H1 (cell line): ENCODE measurements at regions not wholly inside any gene's neighbourhood (a gene's known extent, or its start where the extent isn't known, plus 50 kb on each side); places are given as distances from the start of the nearest gene placed in this dataset.

Source experiments
- CTCF ChIA-PET: fragments of 300-600 bp; sonication (Branson Sonifier 250); formaldehyde crosslinking; loops from one replicate; lab custom pipeline; 2021; ENCODE audit not compliant: partially characterized antibody; lab: Charles Lee
- POLR2A ChIA-PET: fragments of 300-600 bp; sonication (Branson Sonifier 250); formaldehyde crosslinking; loops from one replicate; lab custom pipeline; 2021; ENCODE audit warnings: inconsistent platforms; ENCODE audit not compliant: partially characterized antibody; lab: Charles Lee
- DNase-seq, 2 experiments: peaks; one replicate each; pipeline versions ENCODE4 v3.0.0 to v3.0.0-alpha.2; 2010 to 2022; ENCODE audit warnings: low spot score in 2 of 2, low read depth in 1 of 2, mixed read lengths in 1 of 2
- FAIRE-seq: peaks from 2 replicates; lab custom pipeline; 2011; peaks lifted over from hg19 to GRCh38; lab: Jason Lieb, UNC
- H2AFZ ChIP-seq: 2 replicates; pipeline ENCODE4 v1.8.1; 2012; ENCODE audit warnings: low read length, inconsistent platforms
- H2AK5ac ChIP-seq: 2 replicates; pipeline ENCODE4 v1.6.1; 2013; ENCODE audit warnings: low read depth, low read length
- H2BK120ac ChIP-seq: replicated peaks from 2 replicates; pipeline ENCODE3; 2013; ENCODE audit warnings: low read depth, low read length, inconsistent platforms
- H2BK12ac ChIP-seq: 2 replicates; pipeline ENCODE4 v1.6.1; 2013; ENCODE audit warnings: low read depth, low read length
- H2BK15ac ChIP-seq: 2 replicates; pipeline ENCODE4 v1.6.1; 2013; ENCODE audit warnings: low read length
- H2BK20ac ChIP-seq: 2 replicates; pipeline ENCODE4 v1.6.1; 2013; ENCODE audit warnings: low read length
- H2BK5ac ChIP-seq: 2 replicates; pipeline ENCODE4 v1.6.1; 2013; ENCODE audit warnings: low read depth, low read length
- H3K14ac ChIP-seq: 2 replicates; pipeline ENCODE4 v1.6.1; 2013; ENCODE audit warnings: inconsistent platforms; ENCODE audit not compliant: insufficient read length
- H3K18ac ChIP-seq: 2 replicates; pipeline ENCODE4 v1.6.1; 2013; ENCODE audit warnings: low read length; ENCODE audit errors: extremely low read depth
- H3K23ac ChIP-seq: 2 replicates; pipeline ENCODE4 v1.6.1; 2013; ENCODE audit warnings: inconsistent platforms; ENCODE audit not compliant: insufficient read length
- H3K23me2 ChIP-seq: 2 replicates; pipeline ENCODE4 v1.6.1; 2013; ENCODE audit warnings: low read depth, low read length
- H3K27ac ChIP-seq: 2 replicates; pipeline ENCODE4 v1.6.1; 2011; ENCODE audit warnings: low read depth, low read length, inconsistent platforms
- H3K27me3 ChIP-seq, 4 experiments: replicated peaks in 1 of 4; 1 replicate in 1 of 4; 2 replicates in 3 of 4; pipeline versions ENCODE4 v1.6.1 to v1.8.1; 2011 to 2013; ENCODE audit warnings: low read length in 3 of 4, mild to moderate bottlenecking in 3 of 4, inconsistent platforms in 2 of 4, mixed read lengths in 2 of 4, moderate library complexity in 1 of 4; ENCODE audit not compliant: control insufficient read depth in 3 of 4, insufficient read depth in 3 of 4; ENCODE audit errors: extremely low read depth in 1 of 4
- H3K36me3 ChIP-seq, 4 experiments: 2 replicates each; pipeline versions ENCODE4 v1.6.1 to v1.8.1; 2011 to 2013; ENCODE audit warnings: mild to moderate bottlenecking in 4 of 4, low read length in 3 of 4, moderate library complexity in 2 of 4, control low read depth in 1 of 4, inconsistent platforms in 1 of 4; ENCODE audit not compliant: insufficient read depth in 4 of 4, control insufficient read depth in 2 of 4
- H3K4ac ChIP-seq: replicated peaks from 2 replicates; pipeline ENCODE3; 2013; ENCODE audit warnings: low read length, low read depth, mixed read lengths, inconsistent platforms; ENCODE audit not compliant: insufficient read length
- H3K4me1 ChIP-seq, 4 experiments: replicated peaks in 1 of 4; 1 replicate in 1 of 4; 2 replicates in 3 of 4; pipeline versions ENCODE4 v1.6.1 to v1.8.1; 2011 to 2013; ENCODE audit warnings: low read length in 3 of 4, inconsistent platforms in 2 of 4, mixed read lengths in 1 of 4; ENCODE audit not compliant: insufficient read depth in 4 of 4, control insufficient read depth in 3 of 4
- H3K4me2 ChIP-seq, 2 experiments: 2 replicates each; pipeline versions ENCODE4 v1.6.1 to v1.8.1; 2011 to 2013; ENCODE audit warnings: low read depth in 2 of 2, low read length in 2 of 2, control low read depth in 1 of 2, inconsistent platforms in 1 of 2, mild to moderate bottlenecking in 1 of 2; ENCODE audit not compliant: insufficient read depth in 1 of 2
- H3K4me3 ChIP-seq, 4 experiments: fragments of 200-600, 300-600 bp in 1 of 4; sonication (generic), shearing (Covaris generic), sonication (Bioruptor Twin) in 1 of 4; 2 replicates each; pipeline versions ENCODE4 v1.5.1 to v1.8.1; 2011 to 2016; ENCODE audit warnings: low read length in 4 of 4, low read depth in 3 of 4, control low read depth in 2 of 4, inconsistent platforms in 2 of 4, mild to moderate bottlenecking in 2 of 4, mixed read lengths in 1 of 4, moderate library complexity in 1 of 4; ENCODE audit not compliant: insufficient read depth in 2 of 4; ENCODE audit errors: extremely low read depth in 1 of 4
- H3K56ac ChIP-seq: replicated peaks from 2 replicates; pipeline ENCODE3; 2013; ENCODE audit warnings: low read depth, mild to moderate bottlenecking, mixed read lengths, low read length, inconsistent platforms; ENCODE audit not compliant: insufficient read length
- H3K79me1 ChIP-seq: 2 replicates; pipeline ENCODE4 v1.6.1; 2013; ENCODE audit warnings: low read depth, low read length, control low read depth
- H3K79me2 ChIP-seq, 2 experiments: 2 replicates each; pipeline versions ENCODE4 v1.6.1 to v1.8.1; 2012 to 2013; ENCODE audit warnings: low read length in 2 of 2, mild to moderate bottlenecking in 2 of 2, inconsistent platforms in 1 of 2; ENCODE audit not compliant: insufficient read depth in 2 of 2, control insufficient read depth in 1 of 2
- H3K9ac ChIP-seq, 4 experiments: replicated peaks in 1 of 4; 1 replicate in 1 of 4; 2 replicates in 3 of 4; pipeline versions ENCODE4 v1.6.1 to v1.8.1; 2011 to 2013; ENCODE audit warnings: low read depth in 3 of 4, low read length in 3 of 4, control low read depth in 2 of 4, mild to moderate bottlenecking in 2 of 4, moderate library complexity in 2 of 4, inconsistent platforms in 1 of 4; ENCODE audit errors: extremely low read depth in 1 of 4
- H3K9me3 ChIP-seq, 2 experiments: 2 replicates each; pipeline versions ENCODE4 v1.6.1 to v1.8.1; 2012 to 2013; ENCODE audit warnings: mild to moderate bottlenecking in 2 of 2, moderate library complexity in 2 of 2, control low read depth in 1 of 2, inconsistent platforms in 1 of 2, low read depth in 1 of 2, low read length in 1 of 2, mixed read lengths in 1 of 2; ENCODE audit not compliant: insufficient read depth in 2 of 2
- H4K20me1 ChIP-seq, 2 experiments: replicated peaks in 1 of 2; 2 replicates each; pipeline versions ENCODE3 to v1.8.1; 2011 to 2013; ENCODE audit warnings: inconsistent platforms in 2 of 2, low read length in 2 of 2, mild to moderate bottlenecking in 1 of 2; ENCODE audit not compliant: insufficient read depth in 2 of 2, control insufficient read depth in 1 of 2
- H4K5ac ChIP-seq: 2 replicates; pipeline ENCODE4 v1.6.1; 2013; ENCODE audit warnings: low read length, low read depth, mixed read lengths, inconsistent platforms; ENCODE audit not compliant: insufficient read length
- H4K8ac ChIP-seq: 2 replicates; pipeline ENCODE4 v1.8.0; 2013; ENCODE audit warnings: mild to moderate bottlenecking, moderate library complexity, low read length, inconsistent platforms; ENCODE audit not compliant: insufficient read depth; ENCODE audit errors: extremely low read depth
- H4K91ac ChIP-seq: replicated peaks from 2 replicates; pipeline ENCODE3; 2013; ENCODE audit warnings: low read length, mixed read lengths, inconsistent platforms; ENCODE audit not compliant: insufficient read length
- ATF3 ChIP-seq: IDR thresholded peaks from 2 replicates; pipeline ENCODE4 v1.6.1; 2011; ENCODE audit warnings: low read depth, mild to moderate bottlenecking, low read length; ENCODE audit not compliant: insufficient read depth
- BCL11A ChIP-seq, 2 experiments: IDR thresholded peaks; one replicate each; pipeline ENCODE4 v1.6.1; 2011; ENCODE audit warnings: low read depth in 2 of 2, low read length in 2 of 2, mild to moderate bottlenecking in 2 of 2
- CTCF ChIP-seq, 3 experiments: IDR thresholded peaks; 1 replicate in 2 of 3; 2 replicates in 1 of 3; pipeline versions ENCODE4 v1.5.1 to v1.6.1; 2011; ENCODE audit warnings: low read length in 3 of 3, mild to moderate bottlenecking in 3 of 3, inconsistent platforms in 2 of 3, low read depth in 1 of 3, moderate library complexity in 1 of 3; ENCODE audit not compliant: insufficient read depth in 1 of 3; ENCODE audit errors: control extremely low read depth in 1 of 3
- GTF2F1 ChIP-seq: IDR thresholded peaks from 2 replicates; pipeline ENCODE4 v1.6.1; 2012; ENCODE audit warnings: low read depth, low read length, improper control_type of control experiment, borderline replicate concordance
- KDM4A ChIP-seq: IDR thresholded peaks from one replicate; pipeline ENCODE4 v1.7.1; 2012; ENCODE audit warnings: low read depth, mild to moderate bottlenecking, moderate library complexity, low read length, inconsistent platforms; ENCODE audit not compliant: severe bottlenecking
- KDM5A ChIP-seq: fragments of 200-600 bp; IDR thresholded peaks from 2 replicates; pipeline ENCODE4 v1.7.1; 2012; ENCODE audit warnings: mild to moderate bottlenecking, low read length, inconsistent platforms, mixed read lengths
- RAD21 ChIP-seq, 2 experiments: IDR thresholded peaks in 1 of 2; conservative IDR thresholded peaks in 1 of 2; 2 replicates each; pipeline ENCODE4 v1.6.1; 2011; ENCODE audit warnings: low read depth in 2 of 2, low read length in 2 of 2, improper control_type of control experiment in 1 of 2, inconsistent platforms in 1 of 2, mild to moderate bottlenecking in 1 of 2, moderate library complexity in 1 of 2
- SP1 ChIP-seq: IDR thresholded peaks from 2 replicates; pipeline ENCODE4 v1.6.1; 2011; ENCODE audit warnings: low read depth, low read length
- WGBS, 2 experiments: shearing (Covaris generic) in 1 of 2; methylation state at CpG; one replicate each; pipeline versions ENCODE4 v1.1.6 to v1.1.7; 2013 to 2015; ENCODE audit warnings: low lambda C conversion rate in 2 of 2, mixed read lengths in 2 of 2, inconsistent platforms in 1 of 2, low coverage in 1 of 2, missing lambda C conversion rate in 1 of 2; ENCODE audit not compliant: insufficient replicate concordance in 2 of 2, insufficient coverage in 1 of 2, insufficient read length in 1 of 2; ENCODE audit errors: extremely low coverage in 1 of 2, missing lambda C conversion rate in 1 of 2; 5-methylcytosine and 5-hydroxymethylcytosine counted together

- WGBS, 2 experiments, result 92% methylated on average over 7 of the region's 7 CpGs; no CpG with 5 or more reads in 1 of the 2 experiments
- Histone ChIP-seq H2AFZ (no peak overlapping the region), H4K91ac (no peak overlapping the region), H2BK12ac (no peak overlapping the region), H3K4me1 (no peaks in the 10 kb centered on the region), H3K79me2 (no peaks in the 10 kb centered on the region), H4K5ac (no peak overlapping the region)
- TF ChIP-seq RAD21 (IDR thresholded peaks at IDR 0.05 in 1 of 2, conservative IDR thresholded peaks at IDR 0.05 in 1 of 2; ENCODE audit: low read depth in 2 of 2, low read length in 2 of 2) (no peak), KDM4A (no peak), ATF3 (no peak), GTF2F1 (no peak), SP1 (no peak), BCL11A (IDR thresholded peaks at IDR 0.05; ENCODE audit: low read depth in 2 of 2, low read length in 2 of 2) (no peak), KDM5A (no peak), CTCF (IDR thresholded peaks at IDR 0.05; ENCODE audit: control extremely low read depth in 1 of 3, insufficient read depth in 1 of 3, low read depth in 1 of 3, low read length in 3 of 3) (no peak)
- TF ChIP-seq, all 59 proteins: peak for 0
- Histone ChIP-seq H3K9ac (no peak overlapping the region), H2BK5ac (no peak overlapping the region), H3K23me2 (no peaks in the 10 kb centered on the region), H3K79me1 (no peaks in the 10 kb centered on the region), H2BK15ac (no peak overlapping the region), H4K20me1 (no peaks in the 10 kb centered on the region), H3K4me2 (no peak overlapping the region), H3K14ac (no peak overlapping the region), H2BK120ac (no peak overlapping the region), H3K27me3 (no peaks in the 10 kb centered on the region), H3K4me3 (no peak overlapping the region), H3K36me3 (no peaks in the 10 kb centered on the region), H3K9me3 (no peaks in the 10 kb centered on the region), H3K56ac (no peak overlapping the region), H3K23ac (no peak overlapping the region), H2AK5ac (no peak overlapping the region), H2BK20ac (no peak overlapping the region), H3K27ac (no peak overlapping the region), H3K4ac (no peak overlapping the region), H3K18ac (no peak overlapping the region), H4K8ac (no peak overlapping the region)
- ChIA-PET POLR2A (no interaction called here), CTCF (no interaction called here)
- DNase-seq (no peak), FAIRE-seq (no peak)
These were observed 415.5 kb downstream of the GLRX3 start for GRCh38 chr10:130551676-130552075.
